ENCODE measurements at regions not wholly inside any gene's neighbourhood (a gene's known extent, or its start where the extent isn't known, plus 50 kb on each side); places are given as distances from the start of the nearest gene placed in this dataset.

DNA sequence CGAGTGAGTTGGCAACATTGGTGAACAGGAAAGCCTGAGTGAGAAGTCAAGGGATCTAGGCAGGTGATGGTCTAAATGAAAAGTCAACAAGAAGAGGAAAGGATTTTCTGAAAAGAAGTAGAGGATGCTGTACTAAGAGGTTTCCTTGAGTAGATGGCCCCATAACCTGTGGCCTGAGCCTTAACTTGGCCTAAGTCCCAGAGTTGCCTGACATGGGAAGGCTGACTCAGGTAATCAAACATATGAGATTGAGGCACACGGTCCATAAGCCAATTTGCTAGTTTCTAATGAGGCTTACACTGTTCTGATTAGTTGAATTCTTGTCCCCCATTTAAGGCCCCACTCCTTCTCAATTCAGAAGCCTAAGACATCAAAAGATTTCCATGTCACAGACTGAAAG lies 262.5 kb upstream of the LMCD1 start:
- Histone ChIP-seq H3K9ac (ENCODE audit: low read depth in 1 of 3, low read length in 3 of 3) (no peak overlapping the region), H3K9me3 (ENCODE audit: control insufficient read depth in 3 of 3, low read length in 3 of 3) (no peaks in the 10 kb centered on the region), H3K4me1 (ENCODE audit: control insufficient read depth in 3 of 3, insufficient read depth in 3 of 3, low read length in 3 of 3) (peaks cover 0 to 8% (median 4%) of the 10 kb centered on the region in 3 donors), H3K27me3 (ENCODE audit: control insufficient read depth in 3 of 3, insufficient read depth in 3 of 3, low read length in 3 of 3) (no peaks in the 10 kb centered on the region), H3K4me3 (ENCODE audit: low read length in 3 of 3) (no peak overlapping the region), H3K27ac (ENCODE audit: low read depth, low read length) (no peak overlapping the region), H3K36me3 (ENCODE audit: control insufficient read depth in 3 of 3, insufficient read depth in 3 of 3, low read length in 3 of 3) (no peaks in the 10 kb centered on the region)

- no peaks in the 10 kb centered on the region for H3K9me3 ChIP-seq (ENCODE audit: control insufficient read depth in 3 of 3, low read length in 3 of 3)
- no peaks in the 10 kb centered on the region for H3K27me3 ChIP-seq (ENCODE audit: control insufficient read depth in 3 of 3, insufficient read depth in 3 of 3, low read length in 3 of 3)
- no peak overlapping the region for H3K9ac ChIP-seq (ENCODE audit: low read depth in 1 of 3, low read length in 3 of 3)
- H3K4me1 ChIP-seq (ENCODE audit: control insufficient read depth in 3 of 3, insufficient read depth in 3 of 3, low read length in 3 of 3): peaks cover 0 to 8% (median 4%) of the 10 kb centered on the region in 3 donors
- H3K36me3 ChIP-seq (ENCODE audit: control insufficient read depth in 3 of 3, insufficient read depth in 3 of 3, low read length in 3 of 3): no peaks in the 10 kb centered on the region
- no peak overlapping the region for H3K27ac ChIP-seq (ENCODE audit: low read depth, low read length)
- no peak overlapping the region for H3K4me3 ChIP-seq (ENCODE audit: low read length in 3 of 3)
Observed at GRCh38 chr3:8239718-8240695, 261.6 kb upstream of the LMCD1 start.

GRCh38 chr3:8246070-8246469 lies 255.6 kb upstream of the LMCD1 start:
- H3K9ac ChIP-seq (ENCODE audit: low read depth in 1 of 3, low read length in 3 of 3): no peak overlapping the region
- no peaks in the 10 kb centered on the region for H3K4me1 ChIP-seq (ENCODE audit: control insufficient read depth in 3 of 3, insufficient read depth in 3 of 3, low read length in 3 of 3)
- H3K9me3 ChIP-seq (ENCODE audit: control insufficient read depth in 3 of 3, low read length in 3 of 3): no peaks in the 10 kb centered on the region
- no peaks in the 10 kb centered on the region for H3K36me3 ChIP-seq (ENCODE audit: control insufficient read depth in 3 of 3, insufficient read depth in 3 of 3, low read length in 3 of 3)
- H3K27me3 ChIP-seq (ENCODE audit: control insufficient read depth in 3 of 3, insufficient read depth in 3 of 3, low read length in 3 of 3): no peaks in the 10 kb centered on the region
- H3K4me3 ChIP-seq (ENCODE audit: low read length in 3 of 3): no peak overlapping the region
- H3K27ac ChIP-seq (ENCODE audit: low read depth, low read length): no peak overlapping the region

DNA sequence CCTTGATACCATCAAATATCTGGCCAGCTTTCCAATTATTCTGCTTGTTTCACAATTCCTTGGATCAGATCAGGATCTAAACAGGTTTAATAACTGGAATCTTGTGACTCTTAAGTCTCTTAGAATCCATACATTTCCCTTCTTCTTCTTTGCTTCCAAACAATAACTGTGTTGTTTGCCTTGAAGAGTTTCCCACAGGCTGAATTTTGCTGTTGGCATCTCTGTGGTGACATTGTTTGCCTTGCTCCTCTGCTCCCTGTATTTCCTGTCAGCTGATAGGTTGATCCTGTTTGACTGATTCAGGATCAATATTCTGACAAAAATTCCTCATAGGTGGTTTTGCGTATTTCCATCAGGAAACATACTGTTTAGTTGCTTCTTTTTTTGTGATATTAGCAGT lies 248.4 kb upstream of the LMCD1 start:
- Histone ChIP-seq H3K4me3 (ENCODE audit: low read length in 3 of 3) (no peak overlapping the region), H3K27ac (ENCODE audit: low read depth, low read length) (no peak overlapping the region), H3K27me3 (ENCODE audit: control insufficient read depth in 3 of 3, insufficient read depth in 3 of 3, low read length in 3 of 3) (no peaks in the 10 kb centered on the region), H3K4me1 (ENCODE audit: control insufficient read depth in 3 of 3, insufficient read depth in 3 of 3, low read length in 3 of 3) (peaks cover 0 to 11% (median 0%) of the 10 kb centered on the region in 3 donors), H3K9me3 (ENCODE audit: control insufficient read depth in 3 of 3, low read length in 3 of 3) (no peaks in the 10 kb centered on the region), H3K9ac (ENCODE audit: low read depth in 1 of 3, low read length in 3 of 3) (no peak overlapping the region), H3K36me3 (ENCODE audit: control insufficient read depth in 3 of 3, insufficient read depth in 3 of 3, low read length in 3 of 3) (no peaks in the 10 kb centered on the region)

- H3K9ac ChIP-seq (ENCODE audit: low read depth in 1 of 3, low read length in 3 of 3): no peak overlapping the region
- peaks cover 0 to 11% (median 0%) of the 10 kb centered on the region in 3 donors for H3K4me1 ChIP-seq (ENCODE audit: control insufficient read depth in 3 of 3, insufficient read depth in 3 of 3, low read length in 3 of 3)
- no peak overlapping the region for H3K27ac ChIP-seq (ENCODE audit: low read depth, low read length)
Observed at GRCh38 chr3:8254489-8254888, 247.1 kb upstream of the LMCD1 start.

DNA sequence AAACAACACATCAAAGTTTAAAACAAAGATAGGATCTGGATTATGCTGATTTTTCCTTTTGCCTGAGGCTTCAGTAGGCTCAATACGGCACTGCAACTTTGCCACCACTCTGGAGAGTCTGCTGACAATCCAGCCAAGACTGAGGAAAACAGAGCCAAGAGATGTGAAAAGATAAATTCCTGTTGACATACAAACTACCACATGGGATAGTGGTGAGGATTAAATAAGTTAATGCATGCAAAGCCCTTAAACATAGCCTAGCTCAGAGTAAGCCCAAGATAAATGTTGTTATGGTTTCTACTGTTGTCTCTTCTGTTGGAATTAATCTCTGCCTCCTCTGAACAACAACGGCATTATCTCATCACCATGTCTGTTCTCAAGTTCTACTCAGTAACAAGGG lies 245.9 kb upstream of the LMCD1 start:
- no peak overlapping the region for H3K9ac ChIP-seq (ENCODE audit: low read depth in 1 of 3, low read length in 3 of 3)
- no peaks in the 10 kb centered on the region for H3K9me3 ChIP-seq (ENCODE audit: control insufficient read depth in 3 of 3, low read length in 3 of 3)
- H3K27me3 ChIP-seq (ENCODE audit: control insufficient read depth in 3 of 3, insufficient read depth in 3 of 3, low read length in 3 of 3): no peaks in the 10 kb centered on the region
- no peak overlapping the region for H3K4me3 ChIP-seq (ENCODE audit: low read length in 3 of 3)
- no peak overlapping the region for H3K27ac ChIP-seq (ENCODE audit: low read depth, low read length)
- peaks cover 0 to 11% (median 0%) of the 10 kb centered on the region in 3 donors for H3K4me1 ChIP-seq (ENCODE audit: control insufficient read depth in 3 of 3, insufficient read depth in 3 of 3, low read length in 3 of 3)
- H3K36me3 ChIP-seq (ENCODE audit: control insufficient read depth in 3 of 3, insufficient read depth in 3 of 3, low read length in 3 of 3): no peaks in the 10 kb centered on the region

More at GRCh38 chr3:8254489-8254888, 247.1 kb upstream of the LMCD1 start:
- no peaks in the 10 kb centered on the region for H3K36me3 ChIP-seq (ENCODE audit: control insufficient read depth in 3 of 3, insufficient read depth in 3 of 3, low read length in 3 of 3)
- no peaks in the 10 kb centered on the region for H3K27me3 ChIP-seq (ENCODE audit: control insufficient read depth in 3 of 3, insufficient read depth in 3 of 3, low read length in 3 of 3)
- no peaks in the 10 kb centered on the region for H3K9me3 ChIP-seq (ENCODE audit: control insufficient read depth in 3 of 3, low read length in 3 of 3)
- H3K4me3 ChIP-seq (ENCODE audit: low read length in 3 of 3): no peak overlapping the region

- H3K36me3 ChIP-seq (ENCODE audit: control insufficient read depth in 3 of 3, insufficient read depth in 3 of 3, low read length in 3 of 3): no peaks in the 10 kb centered on the region
- H3K4me3 ChIP-seq (ENCODE audit: low read length in 3 of 3): no peak overlapping the region
- no peak overlapping the region for H3K9ac ChIP-seq (ENCODE audit: low read depth in 1 of 3, low read length in 3 of 3)
- no peak overlapping the region for H3K27ac ChIP-seq (ENCODE audit: low read depth, low read length)
- no peaks in the 10 kb centered on the region for H3K9me3 ChIP-seq (ENCODE audit: control insufficient read depth in 3 of 3, low read length in 3 of 3)
- H3K4me1 ChIP-seq (ENCODE audit: control insufficient read depth in 3 of 3, insufficient read depth in 3 of 3, low read length in 3 of 3): peaks cover 0 to 11% (median 0%) of the 10 kb centered on the region in 3 donors
- H3K27me3 ChIP-seq (ENCODE audit: control insufficient read depth in 3 of 3, insufficient read depth in 3 of 3, low read length in 3 of 3): no peaks in the 10 kb centered on the region
Observed at GRCh38 chr3:8256441-8257071, 245.1 kb upstream of the LMCD1 start.

- Histone ChIP-seq H3K27ac (ENCODE audit: low read depth, low read length) (no peak overlapping the region), H3K9ac (ENCODE audit: low read depth in 1 of 3, low read length in 3 of 3) (no peak overlapping the region), H3K9me3 (ENCODE audit: control insufficient read depth in 3 of 3, low read length in 3 of 3) (no peaks in the 10 kb centered on the region), H3K4me1 (ENCODE audit: control insufficient read depth in 3 of 3, insufficient read depth in 3 of 3, low read length in 3 of 3) (peaks cover 0 to 11% (median 0%) of the 10 kb centered on the region in 3 donors), H3K27me3 (ENCODE audit: control insufficient read depth in 3 of 3, insufficient read depth in 3 of 3, low read length in 3 of 3) (no peaks in the 10 kb centered on the region), H3K4me3 (ENCODE audit: low read length in 3 of 3) (no peak overlapping the region), H3K36me3 (ENCODE audit: control insufficient read depth in 3 of 3, insufficient read depth in 3 of 3, low read length in 3 of 3) (no peaks in the 10 kb centered on the region)
Observed at GRCh38 chr3:8261018-8261417, 240.6 kb upstream of the LMCD1 start.

GRCh38 chr3:8266730-8267131 lies 234.9 kb upstream of the LMCD1 start:
- Histone ChIP-seq H3K27ac (ENCODE audit: low read depth, low read length) (no peak overlapping the region), H3K4me1 (ENCODE audit: control insufficient read depth in 3 of 3, insufficient read depth in 3 of 3, low read length in 3 of 3) (no peaks in the 10 kb centered on the region), H3K36me3 (ENCODE audit: control insufficient read depth in 3 of 3, insufficient read depth in 3 of 3, low read length in 3 of 3) (no peaks in the 10 kb centered on the region), H3K9me3 (ENCODE audit: control insufficient read depth in 3 of 3, low read length in 3 of 3) (no peaks in the 10 kb centered on the region), H3K4me3 (ENCODE audit: low read length in 3 of 3) (no peak overlapping the region), H3K9ac (ENCODE audit: low read depth in 1 of 3, low read length in 3 of 3) (no peak overlapping the region), H3K27me3 (ENCODE audit: control insufficient read depth in 3 of 3, insufficient read depth in 3 of 3, low read length in 3 of 3) (no peaks in the 10 kb centered on the region)

GRCh38 chr3:8273479-8273878 lies 228.1 kb upstream of the LMCD1 start:
- Histone ChIP-seq H3K36me3 (ENCODE audit: control insufficient read depth in 3 of 3, insufficient read depth in 3 of 3, low read length in 3 of 3) (no peaks in the 10 kb centered on the region), H3K4me1 (ENCODE audit: control insufficient read depth in 3 of 3, insufficient read depth in 3 of 3, low read length in 3 of 3) (no peaks in the 10 kb centered on the region), H3K4me3 (ENCODE audit: low read length in 3 of 3) (no peak overlapping the region), H3K9me3 (ENCODE audit: control insufficient read depth in 3 of 3, low read length in 3 of 3) (no peaks in the 10 kb centered on the region), H3K27me3 (ENCODE audit: control insufficient read depth in 3 of 3, insufficient read depth in 3 of 3, low read length in 3 of 3) (no peaks in the 10 kb centered on the region), H3K9ac (ENCODE audit: low read depth in 1 of 3, low read length in 3 of 3) (no peak overlapping the region), H3K27ac (ENCODE audit: low read depth, low read length) (no peak overlapping the region)
